ENCODE measurements at regions not wholly inside any gene's neighbourhood (a gene's known extent, or its start where the extent isn't known, plus 50 kb on each side); places are given as distances from the start of the nearest gene placed in this dataset.
"Not testable (repeated sequence)": the region's sequence is repeated elsewhere in the genome, so short reads cannot be mapped to it uniquely, and the experiment has no call there.

GRCh38 chr5:74534397-74535129 lies 106.0 kb downstream of the ENC1 start:
- no peak for DNase-seq

- no peak for DNase-seq
These were observed 110.0 kb downstream of the ENC1 start for GRCh38 chr5:74530326-74531050.

- DNase-seq = no peak
These were observed 111.4 kb downstream of the ENC1 start for GRCh38 chr5:74529101-74529500.

- DNase-seq = no peak
These were observed 114.4 kb downstream of the ENC1 start for GRCh38 chr5:74526111-74526510.

GRCh38 chr5:74524767-74525166 lies 115.8 kb downstream of the ENC1 start:
- DNase-seq = not testable (repeated sequence)

- not testable (repeated sequence) for DNase-seq
These were observed 116.8 kb downstream of the ENC1 start for GRCh38 chr5:74523698-74524097.

- DNase-seq = not testable (repeated sequence)
These were observed 117.7 kb downstream of the ENC1 start for GRCh38 chr5:74522838-74523237.

GRCh38 chr5:74521401-74521800 lies 119.1 kb downstream of the ENC1 start:
- DNase-seq = no peak

DNA sequence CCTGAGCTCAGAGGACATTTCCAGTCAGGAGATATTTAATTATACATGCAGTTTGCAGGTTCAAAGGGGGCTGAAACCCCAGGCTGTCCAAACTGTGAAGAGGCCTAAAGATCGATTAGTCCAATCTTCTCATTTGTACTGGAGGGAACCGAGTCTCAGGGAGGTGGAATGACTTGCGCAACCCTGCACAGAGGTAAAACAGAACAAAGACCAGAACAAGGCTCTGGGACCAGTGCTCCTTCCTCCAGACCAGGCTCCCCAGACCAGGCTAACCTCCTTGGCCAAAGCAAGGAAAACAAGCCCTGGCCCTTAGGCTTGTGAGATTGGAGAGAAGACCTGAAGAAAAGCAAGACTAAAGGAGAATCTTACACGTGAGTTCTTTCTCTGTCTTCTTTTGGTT lies 120.8 kb downstream of the ENC1 start:
- DNase-seq = no peak

GRCh38 chr5:74519161-74519571 lies 121.4 kb downstream of the ENC1 start:
- no peak for DNase-seq

- DNase-seq = no peak
These were observed 122.8 kb downstream of the ENC1 start for GRCh38 chr5:74517700-74518099.

- no peak for DNase-seq
These were observed 124.3 kb downstream of the ENC1 start for GRCh38 chr5:74516211-74516636.

DNA sequence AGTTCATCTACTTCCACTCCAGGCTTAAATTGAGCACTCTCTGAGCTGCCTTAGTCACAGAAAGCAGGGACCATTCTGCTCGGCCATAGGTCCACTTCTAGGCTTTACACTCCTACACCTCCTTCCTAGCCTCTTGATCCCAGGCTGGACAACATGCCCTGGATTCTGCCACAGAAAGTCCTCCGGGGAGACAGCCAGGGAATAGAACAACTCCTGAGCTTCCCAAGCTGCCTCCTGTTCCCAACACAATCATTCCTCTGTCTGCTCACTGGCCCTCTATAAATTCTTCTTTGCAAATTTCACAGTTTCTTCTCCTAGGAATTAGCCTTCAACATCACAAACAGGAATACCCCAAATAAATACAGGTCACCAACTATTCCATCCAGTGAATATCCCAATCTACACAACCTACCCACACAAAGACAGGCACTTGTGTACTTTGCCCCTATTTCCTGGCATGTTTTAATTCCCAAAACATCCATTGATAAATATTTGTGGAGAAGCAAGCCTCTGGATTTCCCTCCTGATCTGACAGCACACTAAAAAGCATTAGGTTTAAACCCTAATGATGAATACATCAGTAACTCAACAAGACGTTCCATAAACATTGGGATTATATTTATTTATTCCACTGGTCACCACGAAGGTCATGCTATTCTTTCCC lies 125.5 kb downstream of the ENC1 start:
- no peak for DNase-seq

DNA sequence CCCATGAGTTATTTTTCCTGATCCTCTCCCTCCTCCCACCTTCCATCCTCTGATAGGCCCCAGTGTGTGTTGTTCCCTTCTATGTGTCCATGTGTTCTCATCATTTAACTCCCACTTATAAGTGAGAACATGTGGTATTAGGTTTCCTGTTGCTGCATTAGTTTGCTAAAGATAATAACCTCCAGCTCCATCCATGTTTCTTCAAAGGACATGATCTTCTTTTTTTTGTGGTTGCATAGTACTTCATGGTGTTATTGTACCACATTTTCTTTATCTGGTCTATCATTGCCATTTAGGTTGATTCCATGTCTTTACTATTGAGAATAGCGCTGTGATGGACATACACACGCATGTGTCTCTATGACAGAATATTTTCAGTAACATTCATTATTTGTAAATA lies 128.8 kb downstream of the ENC1 start:
- not testable (repeated sequence) for DNase-seq

- DNase-seq = no peak
These were observed 130.0 kb downstream of the ENC1 start for GRCh38 chr5:74510476-74511075.

- DNase-seq = no peak
These were observed 133.0 kb downstream of the ENC1 start for GRCh38 chr5:74507370-74508005.

GRCh38 chr5:74506119-74506518 lies 134.4 kb downstream of the ENC1 start:
- no peak for DNase-seq

DNA sequence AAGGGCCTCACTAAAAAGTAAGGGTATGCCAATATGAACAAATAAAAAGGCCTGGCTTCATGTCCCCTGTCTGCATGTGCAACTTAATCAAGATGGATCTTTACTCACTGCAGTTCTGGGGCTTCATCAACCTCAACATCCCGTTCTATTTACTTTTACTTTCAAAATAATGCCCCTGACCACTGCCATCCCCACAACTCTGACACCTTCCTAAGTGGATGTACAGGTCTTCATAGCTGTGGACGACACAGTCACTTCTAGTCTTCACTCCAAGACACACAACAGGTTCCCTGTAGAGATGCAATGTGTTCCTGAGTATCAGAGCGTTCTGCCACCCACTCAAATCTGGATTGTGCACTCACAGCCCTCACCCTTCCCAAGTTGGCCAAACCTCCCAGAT lies 136.1 kb downstream of the ENC1 start:
- no peak for DNase-seq

DNA sequence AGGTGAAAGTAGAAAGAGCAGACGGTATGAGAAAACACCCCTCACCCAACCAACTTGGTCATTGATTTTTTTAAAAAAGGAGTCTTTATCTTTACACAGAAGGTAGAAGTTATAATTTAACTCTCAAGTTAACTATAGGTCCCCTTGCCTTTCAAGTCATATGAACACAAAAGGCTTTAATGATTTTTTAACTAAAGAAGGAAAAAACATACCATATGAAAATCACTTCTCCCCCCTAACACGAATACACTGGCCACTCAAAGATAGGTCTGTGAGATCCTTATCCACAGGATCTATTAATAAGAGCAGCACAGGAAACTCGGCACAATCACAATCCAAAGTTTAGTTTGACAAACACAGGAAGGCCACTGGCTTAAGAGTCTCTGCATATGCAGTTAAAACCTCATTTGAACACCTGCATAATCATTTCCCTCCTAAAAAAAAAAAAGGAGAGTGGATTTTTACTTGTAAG lies 138.0 kb downstream of the ENC1 start:
- DNase-seq = no peak

DNA sequence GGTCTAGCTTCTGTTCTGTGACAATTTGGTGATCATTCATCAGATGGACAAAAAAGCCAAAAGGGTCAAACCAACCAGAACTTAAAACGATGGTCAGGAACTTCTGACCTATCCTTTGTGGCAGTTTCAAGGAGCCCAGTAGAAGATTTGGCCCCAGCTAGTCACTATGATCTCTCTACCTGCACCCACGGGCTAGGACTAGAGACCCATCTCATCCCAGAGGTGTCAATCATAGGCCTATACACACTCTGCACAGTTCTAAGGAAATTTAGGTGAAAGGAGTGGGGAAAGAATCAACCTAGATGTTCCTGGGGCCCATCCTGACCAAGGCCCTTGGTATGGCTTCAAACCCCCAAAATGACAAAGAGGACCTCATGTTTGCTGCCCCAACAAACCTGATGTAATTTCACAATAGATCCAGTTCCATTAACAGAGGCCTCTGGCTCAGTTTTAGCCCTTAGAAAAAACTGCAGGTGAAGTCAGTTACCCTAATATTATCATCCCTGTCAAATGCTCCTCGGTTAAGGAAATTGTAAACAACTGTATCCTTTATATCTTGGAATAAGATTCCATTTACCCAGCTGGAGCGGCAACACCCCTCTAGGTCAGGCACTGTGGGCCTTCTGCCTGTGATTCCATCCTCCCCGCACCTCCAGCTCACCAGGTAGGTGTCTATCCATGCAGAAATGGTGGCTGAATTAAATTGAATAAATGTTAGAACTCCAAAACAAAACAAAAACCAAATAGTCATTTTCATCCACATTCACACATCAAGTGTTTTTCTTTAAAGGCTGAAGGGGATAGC lies 138.7 kb downstream of the ENC1 start:
- DNase-seq = no peak

GRCh38 chr5:74500110-74500917 lies 140.2 kb downstream of the ENC1 start:
- DNase-seq = no peak

All from activated CD8-positive, alpha-beta memory T cell treated with anti-CD3 and anti-CD28 coated beads for 24 hours (primary cell).